Breast epithelium (tissue), 4 donors: ENCODE measurements at regions not wholly inside any gene's neighbourhood (a gene's known extent, or its start where the extent isn't known, plus 50 kb on each side); places are given as distances from the start of the nearest gene placed in this dataset.

Source experiments
- DNase-seq, 2 donors: peaks; one replicate each; pipeline ENCODE4 v3.0.0-alpha.2; 2019; ENCODE audit warnings: low spot score in 2 of 2
- H3K27ac ChIP-seq, 2 donors: fragments of 200-600 bp; sonication (generic) in 1 of 2; one replicate each; pipeline ENCODE4 v1.5.1; 2016 to 2019; ENCODE audit warnings: mild to moderate bottlenecking in 1 of 2
- H3K27me3 ChIP-seq, 2 donors: fragments of 200-600 bp; sonication (generic) in 1 of 2; one replicate each; pipeline versions ENCODE4 v1.5.1 to v1.6.0; 2017 to 2019; ENCODE audit warnings: control low read depth in 1 of 2, mild to moderate bottlenecking in 1 of 2
- H3K36me3 ChIP-seq: fragments of 200-600 bp; one replicate; pipeline ENCODE4 v1.5.1; 2019
- H3K4me1 ChIP-seq, 2 donors: fragments of 200-600 bp; sonication (generic); one replicate each; pipeline ENCODE4 v1.5.1; 2016 to 2019; ENCODE audit warnings: control low read depth in 1 of 2
- H3K4me3 ChIP-seq, 3 donors: fragments of 200-600 bp; sonication (generic); 1 replicate in 2 of 3; 2 replicates in 1 of 3; pipeline ENCODE4 v1.5.1; 2016 to 2019; ENCODE audit warnings: mild to moderate bottlenecking in 3 of 3, moderate library complexity in 2 of 3
- H3K9me3 ChIP-seq, 2 donors: fragments of 200-600 bp; sonication (generic) in 1 of 2; one replicate each; pipeline ENCODE4 v1.5.1; 2016 to 2019; ENCODE audit warnings: control low read depth in 1 of 2
- CTCF ChIP-seq, 3 donors: fragments of 450-650 bp; IDR thresholded peaks; one replicate each; pipeline ENCODE4 v1.5.1; 2016 to 2017; ENCODE audit warnings: antibody characterized with exemption in 3 of 3, mild to moderate bottlenecking in 3 of 3, moderate library complexity in 3 of 3
- POLR2A ChIP-seq: fragments of 450-650 bp; IDR thresholded peaks from one replicate; pipeline ENCODE4 v1.6.1; 2016; ENCODE audit warnings: antibody characterized with exemption, mild to moderate bottlenecking, moderate library complexity
- POLR2AphosphoS5 ChIP-seq, 3 donors: sonication (generic); formaldehyde crosslinking; IDR thresholded peaks; one replicate each; pipeline ENCODE4 v1.6.1; 2017; ENCODE audit warnings: antibody characterized with exemption in 3 of 3
- intact Hi-C: fragments of 100-400 bp; cut with DNase I; formaldehyde crosslinking; loops from one replicate; pipeline ENCODE4 v1.15.1; 2023; ENCODE audit warnings: low total_unique reads

- H3K36me3 ChIP-seq = no peaks in the 10 kb centered on the region
- no peaks in the 10 kb centered on the region for H3K27me3 ChIP-seq
- H3K4me3 ChIP-seq = no peak overlapping the region
- no peak for DNase-seq
- H3K9me3 ChIP-seq = peaks cover 8 to 15% of the 10 kb centered on the region in 2 donors
- H3K27ac ChIP-seq = no peak overlapping the region
- intact Hi-C loops = no loop called here
- H3K4me1 ChIP-seq = no peaks in the 10 kb centered on the region
- TF ChIP-seq POLR2AphosphoS5 (IDR thresholded peaks at IDR 0.05) (no peak), POLR2A (no peak), CTCF (IDR thresholded peaks at IDR 0.05) (no peak)
Measured at GRCh38 chr4:92215476-92215875, 88.3 kb upstream of the GRID2 start.

- H3K36me3 ChIP-seq = no peaks in the 10 kb centered on the region
- intact Hi-C loops = no loop called here
- H3K27me3 ChIP-seq = no peaks in the 10 kb centered on the region
- H3K9me3 ChIP-seq = no peaks in the 10 kb centered on the region
- no peaks in the 10 kb centered on the region for H3K4me1 ChIP-seq
- no peak for DNase-seq
- no peak overlapping the region for H3K27ac ChIP-seq
- no peak overlapping the region for H3K4me3 ChIP-seq
- TF ChIP-seq POLR2A (no peak), CTCF (IDR thresholded peaks at IDR 0.05) (no peak), POLR2AphosphoS5 (IDR thresholded peaks at IDR 0.05) (no peak)
Measured at GRCh38 chr4:92231511-92231910, 72.3 kb upstream of the GRID2 start.

GRCh38 chr4:92232566-92232965 lies 71.2 kb upstream of the GRID2 start:
- Histone ChIP-seq H3K4me1 (no peaks in the 10 kb centered on the region), H3K4me3 (no peak overlapping the region), H3K36me3 (no peaks in the 10 kb centered on the region), H3K9me3 (no peaks in the 10 kb centered on the region), H3K27me3 (no peaks in the 10 kb centered on the region), H3K27ac (no peak overlapping the region)
- intact Hi-C loops = no loop called here
- TF ChIP-seq POLR2AphosphoS5 (IDR thresholded peaks at IDR 0.05) (no peak), CTCF (IDR thresholded peaks at IDR 0.05) (no peak), POLR2A (no peak)
- DNase-seq = no peak

GRCh38 chr4:92234393-92235176 lies 69.2 kb upstream of the GRID2 start:
- H3K27me3 ChIP-seq = no peaks in the 10 kb centered on the region
- no peak overlapping the region for H3K4me3 ChIP-seq
- no peaks in the 10 kb centered on the region for H3K4me1 ChIP-seq
- no peak overlapping the region for H3K27ac ChIP-seq
- no peaks in the 10 kb centered on the region for H3K36me3 ChIP-seq
- TF ChIP-seq CTCF (IDR thresholded peaks at IDR 0.05) = no peak
- no peak for TF ChIP-seq POLR2A
- no peak for TF ChIP-seq POLR2AphosphoS5 (IDR thresholded peaks at IDR 0.05)
- intact Hi-C loops = loop anchor here (5.0 kb wide), 1 partner anchor 362 kb away; no protein-coding TSS in a partner anchor
- no peak for DNase-seq
- H3K9me3 ChIP-seq = peaks cover 3% of the 10 kb centered on the region in 2 donors

- TF ChIP-seq CTCF (IDR thresholded peaks at IDR 0.05) (no peak), POLR2A (no peak), POLR2AphosphoS5 (IDR thresholded peaks at IDR 0.05) (no peak)
- no peak overlapping the region for H3K4me3 ChIP-seq
- H3K4me1 ChIP-seq = no peaks in the 10 kb centered on the region
- no peaks in the 10 kb centered on the region for H3K27me3 ChIP-seq
- no peaks in the 10 kb centered on the region for H3K36me3 ChIP-seq
- peaks cover 3% of the 10 kb centered on the region in 2 donors for H3K9me3 ChIP-seq
- no peak for DNase-seq
- no peak overlapping the region for H3K27ac ChIP-seq
- intact Hi-C loops = loop anchor here (5.0 kb wide), 1 partner anchor 363 kb away; no protein-coding TSS in a partner anchor
Measured at GRCh38 chr4:92235731-92236130, 68.0 kb upstream of the GRID2 start.
